Middle frontal gyrus (tissue), 1 donor: ENCODE measurements at regions not wholly inside any gene's neighbourhood (a gene's known extent, or its start where the extent isn't known, plus 50 kb on each side); places are given as distances from the start of the nearest gene placed in this dataset.

ENCODE experiments used
- DNase-seq: peaks from one replicate; pipeline ENCODE4 v3.0.0-alpha.2; 2015; ENCODE audit warnings: low spot score; ENCODE audit errors: extremely low spot score

DNA sequence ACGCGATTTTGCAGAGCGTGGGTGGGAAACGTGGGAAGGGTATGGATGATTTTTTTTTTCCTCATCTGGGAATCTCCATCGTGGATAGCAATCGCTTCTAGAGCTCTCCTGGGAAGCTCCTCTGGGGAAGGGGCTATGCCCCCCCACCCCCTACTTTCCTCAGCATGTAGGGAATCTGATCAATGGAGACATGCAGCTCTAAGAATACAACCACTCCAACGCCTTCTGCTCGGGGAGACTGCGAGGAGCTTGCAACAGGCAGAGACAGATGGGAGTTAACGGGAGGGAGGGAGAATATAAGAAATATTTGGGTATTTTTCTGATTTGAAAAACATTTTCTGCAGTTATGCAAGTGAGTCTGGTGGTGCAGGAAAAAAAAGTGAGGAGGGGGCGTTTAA is 104.6 kb upstream of the HSD17B12 start:
- no peak for DNase-seq

DNA sequence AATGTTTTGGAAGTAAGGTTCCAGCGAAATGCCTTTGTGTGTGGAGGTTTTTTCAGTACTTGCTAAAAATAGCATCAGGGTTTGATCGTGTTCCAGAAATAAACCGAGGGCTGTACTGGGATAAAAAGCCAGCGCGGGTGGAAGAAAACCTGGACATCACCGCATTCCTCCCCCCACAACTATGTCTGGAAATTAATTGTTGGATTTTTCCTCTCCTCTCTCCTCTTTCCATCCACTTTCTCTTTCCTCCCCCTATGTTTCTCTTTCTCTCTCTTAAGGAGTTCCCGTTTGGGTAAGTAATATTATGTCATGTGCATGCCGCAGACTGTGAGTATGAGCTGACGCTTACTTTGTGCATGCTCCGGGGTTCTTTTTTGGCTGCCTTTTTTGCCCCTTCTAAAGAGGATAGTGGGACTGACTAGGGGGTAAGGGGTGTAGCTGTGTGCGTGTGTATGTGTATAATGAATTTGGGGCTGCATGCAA is 104.2 kb upstream of the HSD17B12 start:
- no peak for DNase-seq

DNA sequence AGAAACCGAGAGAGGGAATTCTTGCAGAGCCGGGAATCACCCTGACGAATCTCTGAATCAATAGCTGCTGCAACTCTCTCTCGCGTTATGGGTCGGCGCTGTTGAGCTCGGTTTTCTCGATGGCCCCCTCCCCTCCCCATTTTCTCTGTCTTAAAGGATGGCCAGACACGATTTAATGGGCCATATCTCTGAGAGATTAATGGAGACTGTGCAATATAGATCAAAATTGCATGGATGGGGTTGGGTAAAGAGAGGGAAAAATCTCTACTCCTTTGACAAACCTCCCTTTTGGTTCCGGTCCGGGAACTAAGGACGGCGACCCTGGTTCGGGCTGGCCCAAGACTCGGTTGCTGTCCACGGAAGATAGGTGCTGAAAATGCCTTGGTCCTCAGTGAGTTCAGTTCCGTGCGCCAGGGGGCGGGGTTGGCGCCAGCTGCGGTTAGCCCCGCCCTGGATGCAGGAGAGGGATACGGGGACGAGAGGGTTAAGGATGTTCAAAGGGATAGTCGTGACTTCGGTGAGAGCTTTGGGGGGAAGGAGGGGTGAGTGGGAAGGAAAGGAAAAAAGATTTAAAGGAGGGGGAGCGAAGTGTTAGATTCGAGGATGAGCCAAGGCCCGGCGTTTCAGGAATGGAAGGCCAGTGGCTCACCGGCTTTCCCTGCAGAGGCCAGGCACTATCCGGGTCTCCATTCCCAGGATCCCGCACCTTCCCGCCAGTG is 103.6 kb upstream of the HSD17B12 start:
- no peak for DNase-seq

DNA sequence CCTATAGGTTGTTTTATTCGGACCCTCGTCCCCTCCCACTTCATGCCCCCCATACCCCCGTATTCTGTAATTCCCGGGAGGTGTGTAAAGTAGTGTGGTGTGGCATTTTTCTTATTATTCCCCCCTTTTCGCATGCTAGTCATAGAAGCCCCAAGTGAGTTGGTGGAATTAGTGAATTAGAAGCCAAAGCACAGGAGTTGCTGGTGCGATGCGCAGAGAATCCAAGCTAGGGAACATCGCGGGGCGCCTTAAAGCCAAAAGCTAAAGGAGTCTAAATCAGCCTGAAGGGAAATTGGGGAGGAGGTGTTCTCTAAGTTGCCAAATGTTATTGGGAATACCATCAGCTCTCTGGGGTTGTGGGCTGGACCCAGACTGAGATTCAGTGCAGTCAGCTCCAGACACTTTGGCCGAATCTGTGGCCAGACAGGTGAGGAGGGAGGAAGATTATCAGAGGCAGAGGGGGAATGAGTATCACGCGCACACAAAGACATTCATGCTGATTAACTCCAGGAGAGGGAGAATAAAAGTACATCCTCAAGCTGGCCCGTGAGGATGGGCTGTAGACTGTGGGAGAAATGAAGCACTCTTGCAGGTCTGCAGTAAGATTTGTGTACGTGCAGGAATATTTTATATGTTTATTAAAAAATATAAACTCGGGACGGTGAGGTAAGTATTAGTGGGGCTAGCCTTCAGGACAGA is 102.8 kb upstream of the HSD17B12 start:
- no peak for DNase-seq

DNA sequence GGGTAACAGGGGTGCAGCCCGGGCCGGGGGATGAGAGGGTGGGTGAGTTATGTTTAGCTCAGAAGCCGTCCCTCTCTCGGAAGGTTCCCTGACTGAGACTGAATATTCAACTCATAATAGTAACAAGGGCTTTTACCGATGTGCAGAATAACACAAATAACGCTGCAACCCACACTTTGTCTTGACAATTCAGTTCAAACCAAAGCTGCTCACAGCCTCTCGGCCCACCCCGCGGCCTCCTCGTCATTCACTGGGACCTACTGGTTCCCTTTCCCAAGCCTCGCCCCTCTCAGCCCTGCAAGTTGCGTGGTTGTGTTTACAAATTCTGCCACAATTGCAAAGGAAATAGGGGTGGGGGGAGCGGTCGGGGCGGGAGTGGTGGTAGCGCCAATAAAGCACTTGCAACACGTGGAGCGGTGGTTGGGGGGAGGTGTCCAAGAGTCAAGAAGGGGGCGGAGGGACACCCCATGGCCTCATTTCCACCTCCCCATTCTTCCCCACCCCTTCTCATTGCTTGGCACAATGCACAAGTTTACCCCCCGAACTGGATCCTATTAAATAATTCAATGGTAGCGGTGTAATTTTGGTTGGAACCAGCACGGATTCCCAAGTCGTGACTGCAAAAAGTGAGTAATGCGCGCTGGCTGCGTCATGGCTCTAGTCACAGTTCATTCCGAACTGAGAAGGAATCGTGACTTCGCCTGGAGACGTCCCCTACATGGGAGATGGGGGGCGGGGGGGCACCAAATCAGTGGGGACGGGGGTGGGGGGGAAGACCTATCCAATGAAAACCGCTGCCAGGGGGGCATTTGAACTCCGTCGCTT is 102.0 kb upstream of the HSD17B12 start:
- DNase-seq, result no peak

DNA sequence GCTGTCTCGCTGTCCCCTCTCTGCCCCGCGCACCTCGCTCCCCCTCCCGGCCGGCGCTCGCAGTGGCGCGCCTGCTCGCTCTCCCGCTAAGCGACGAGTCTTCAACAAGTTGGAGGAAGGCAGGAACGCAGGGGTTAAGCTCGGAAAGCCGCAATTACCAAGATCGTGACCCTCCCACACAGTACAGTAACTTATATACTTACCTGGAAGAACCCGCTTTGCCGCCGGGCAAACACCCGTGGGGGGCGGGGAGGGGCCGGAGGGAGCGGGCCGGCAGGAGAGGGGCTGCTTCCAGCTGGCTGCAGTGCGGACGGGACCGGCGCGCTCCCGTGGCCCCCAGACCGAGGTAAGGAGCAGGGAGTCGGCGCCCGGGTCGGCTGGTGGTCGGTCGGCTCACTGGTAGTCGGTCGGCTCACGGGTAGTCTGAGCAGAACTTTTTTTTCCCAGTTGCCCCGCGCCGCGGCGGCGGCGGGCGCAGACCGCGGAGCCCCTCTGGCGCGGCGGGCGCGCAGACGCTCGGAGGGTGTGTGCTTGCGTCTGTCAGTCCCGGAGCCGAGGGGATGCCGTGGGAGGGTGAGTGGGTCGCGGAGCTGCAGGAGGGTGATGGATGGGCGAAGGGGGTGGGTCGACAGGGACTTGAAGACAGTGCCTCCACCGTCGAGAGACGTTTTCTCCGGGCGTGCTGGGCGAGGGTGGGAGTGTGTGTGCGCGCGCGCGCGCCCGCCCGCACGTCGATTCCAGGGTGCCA is 101.2 kb upstream of the HSD17B12 start:
- DNase-seq, result no peak

DNA sequence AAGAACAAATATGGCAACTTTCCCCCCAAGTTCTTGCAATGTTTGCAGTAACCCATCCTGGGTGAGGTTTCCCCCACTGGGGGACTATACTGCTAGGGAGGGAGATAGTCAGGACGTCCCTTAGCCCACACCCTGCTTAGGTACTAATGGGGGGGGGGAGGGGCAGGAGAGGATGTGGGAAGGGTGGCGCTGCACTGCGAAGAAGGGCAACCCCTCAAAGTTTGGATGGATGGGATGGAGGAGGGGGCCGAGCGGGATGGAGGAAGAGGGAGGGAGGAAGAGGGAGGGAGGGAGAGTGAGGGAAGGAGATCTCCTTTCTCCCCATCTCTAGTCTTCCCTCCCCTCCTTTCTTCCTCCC is 100.6 kb upstream of the HSD17B12 start:
- no peak for DNase-seq

DNA sequence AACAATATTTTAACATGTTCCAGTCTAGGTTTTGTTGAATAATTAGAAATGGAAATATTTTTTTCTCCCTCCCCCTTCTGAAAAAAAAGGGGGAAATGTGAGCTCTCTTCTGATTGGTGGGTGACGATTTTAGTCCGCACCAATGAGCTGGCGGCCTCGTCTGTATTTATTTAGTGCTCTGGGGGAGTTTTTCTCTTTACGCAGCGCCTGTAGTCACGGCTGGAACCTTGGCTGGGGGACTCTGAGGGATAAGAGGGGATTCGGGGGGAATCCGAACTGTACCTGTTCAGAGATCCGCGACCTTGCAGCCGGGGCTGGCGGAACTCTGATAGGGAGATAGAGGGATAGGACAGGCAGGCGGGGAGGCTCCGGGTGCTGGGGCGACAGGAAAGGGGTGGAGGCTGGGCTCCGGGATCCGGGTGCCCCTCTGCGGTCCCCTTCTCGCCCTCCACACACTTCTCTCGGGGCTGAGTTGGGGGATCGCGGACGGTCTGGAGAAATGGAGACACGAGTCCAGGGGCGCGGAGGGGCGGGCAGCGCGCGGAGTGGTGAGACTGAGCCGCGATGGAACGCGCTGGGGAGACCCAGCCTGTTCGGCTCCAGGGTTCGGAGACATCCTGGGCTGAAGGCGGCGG is 99.7 kb upstream of the HSD17B12 start:
- DNase-seq, result no peak

DNA sequence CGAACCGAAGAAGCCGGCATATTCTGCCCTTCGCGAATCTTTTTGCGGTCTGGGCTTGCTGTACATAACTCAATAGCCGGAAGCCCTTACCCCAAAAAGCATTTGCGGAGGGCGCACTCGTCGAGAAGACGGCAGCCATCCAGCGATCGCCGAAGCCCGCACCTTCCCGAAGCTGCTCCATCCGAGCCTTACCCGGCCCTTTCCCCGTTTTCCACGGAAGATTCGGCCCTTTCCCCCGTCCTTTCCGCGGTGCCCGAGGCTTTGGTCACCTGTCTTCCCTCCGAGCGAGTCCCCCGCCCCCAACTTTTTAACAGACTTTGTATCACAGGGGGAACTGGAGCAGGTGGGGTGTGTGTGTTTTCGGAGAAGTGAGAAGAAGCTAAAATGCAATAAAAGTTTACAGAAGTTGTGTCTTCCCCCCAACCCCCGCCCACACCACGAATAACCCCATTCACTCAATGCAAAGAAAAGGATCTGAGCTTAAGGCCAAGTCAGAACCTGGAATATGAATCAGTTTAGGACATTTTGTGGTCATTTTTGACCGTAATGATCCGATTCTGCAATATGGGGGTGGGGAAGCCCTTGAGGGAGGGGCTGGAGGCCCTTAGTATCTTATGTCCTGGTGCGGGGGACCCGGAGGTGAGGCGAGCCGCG is 99.0 kb upstream of the HSD17B12 start:
- DNase-seq, result no peak

DNA sequence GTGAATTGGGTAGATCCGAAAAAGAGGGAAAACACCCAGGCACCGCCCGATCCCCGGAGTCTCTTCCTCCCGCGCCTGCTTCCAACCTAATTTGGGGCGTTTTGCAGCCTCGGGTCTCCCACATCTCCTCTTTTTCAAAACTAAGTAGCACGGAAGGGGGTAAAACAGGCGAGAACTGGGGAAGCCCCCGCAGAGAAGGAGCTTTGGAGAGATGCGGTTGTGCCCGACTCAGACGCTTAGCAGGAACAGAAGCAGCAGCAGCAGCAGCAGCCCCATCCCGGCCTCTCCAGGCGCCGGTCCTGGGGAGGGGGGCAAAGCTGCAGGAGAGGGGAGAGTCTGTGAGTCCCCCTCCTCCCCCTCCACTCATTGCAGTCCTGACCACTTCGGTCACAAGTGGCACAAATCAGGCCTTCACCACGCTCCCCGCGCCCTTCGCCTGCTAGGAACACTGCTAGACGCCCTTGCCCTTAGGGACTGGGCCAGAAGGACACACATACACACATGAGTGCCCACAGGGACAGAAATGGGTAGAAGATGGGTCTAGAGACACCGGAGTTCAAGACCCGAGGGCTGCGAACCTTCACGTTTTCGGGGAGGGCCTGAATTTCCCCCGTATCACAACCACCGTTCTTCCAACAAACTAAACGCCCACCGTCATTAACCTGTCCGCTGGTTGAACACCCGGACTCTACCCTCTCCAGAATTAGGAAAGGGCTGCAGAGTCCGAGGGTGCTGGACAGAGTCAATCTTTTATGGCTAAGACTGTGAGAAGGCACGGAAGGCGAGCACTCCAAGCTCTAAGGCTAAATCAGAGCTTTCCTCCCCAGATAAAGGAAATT is 98.3 kb upstream of the HSD17B12 start:
- DNase-seq, result no peak

DNA sequence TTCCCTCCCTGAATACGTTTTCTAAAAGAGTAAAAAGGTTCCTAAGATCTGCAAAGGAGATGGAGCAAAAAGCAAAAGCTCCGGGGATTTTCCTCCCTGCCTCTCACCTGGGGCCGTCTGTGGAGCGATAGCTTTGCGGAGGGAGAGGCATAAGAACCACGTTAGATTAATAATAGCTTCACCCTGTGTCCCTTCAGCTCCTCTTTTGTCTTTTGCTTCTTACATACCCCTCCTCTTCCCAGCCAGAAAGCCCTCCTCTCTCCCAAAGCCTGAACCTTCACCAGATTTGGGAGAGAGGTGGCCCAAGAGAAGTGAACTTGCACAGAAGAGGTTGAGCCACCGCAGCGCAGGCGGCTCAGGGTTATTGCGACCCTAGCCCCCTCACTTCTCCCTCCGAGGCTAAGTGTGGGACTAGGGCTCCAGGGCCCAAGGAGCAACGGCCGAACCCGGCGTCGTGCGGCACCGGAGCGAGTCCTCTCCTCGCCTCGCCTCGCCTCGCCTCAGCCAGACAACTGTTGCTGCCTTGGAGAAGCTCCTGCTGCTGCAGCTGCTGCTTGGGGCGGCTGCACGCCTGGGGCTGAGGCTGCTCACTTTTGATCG is 97.6 kb upstream of the HSD17B12 start:
- no peak for DNase-seq

DNA sequence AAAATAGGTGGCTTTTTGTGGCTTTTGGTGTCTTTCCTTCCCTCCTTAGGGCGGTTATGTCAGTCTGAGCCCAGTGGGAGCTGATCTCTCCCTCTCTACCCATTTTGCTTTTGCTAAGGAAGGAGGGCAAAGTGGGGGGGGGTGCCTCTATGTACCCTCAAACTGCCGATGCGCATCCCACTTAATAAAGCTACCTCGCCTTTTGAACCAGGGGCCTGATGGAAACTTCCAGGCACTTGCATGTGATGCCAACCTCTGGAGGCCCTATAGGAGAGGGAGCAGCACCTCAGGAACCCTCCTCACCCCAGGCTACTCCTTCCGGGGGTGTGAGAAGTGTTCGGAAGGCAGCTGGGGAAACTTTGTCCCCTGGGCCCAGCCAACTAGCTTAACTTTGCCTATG is 97.0 kb upstream of the HSD17B12 start:
- no peak for DNase-seq

DNA sequence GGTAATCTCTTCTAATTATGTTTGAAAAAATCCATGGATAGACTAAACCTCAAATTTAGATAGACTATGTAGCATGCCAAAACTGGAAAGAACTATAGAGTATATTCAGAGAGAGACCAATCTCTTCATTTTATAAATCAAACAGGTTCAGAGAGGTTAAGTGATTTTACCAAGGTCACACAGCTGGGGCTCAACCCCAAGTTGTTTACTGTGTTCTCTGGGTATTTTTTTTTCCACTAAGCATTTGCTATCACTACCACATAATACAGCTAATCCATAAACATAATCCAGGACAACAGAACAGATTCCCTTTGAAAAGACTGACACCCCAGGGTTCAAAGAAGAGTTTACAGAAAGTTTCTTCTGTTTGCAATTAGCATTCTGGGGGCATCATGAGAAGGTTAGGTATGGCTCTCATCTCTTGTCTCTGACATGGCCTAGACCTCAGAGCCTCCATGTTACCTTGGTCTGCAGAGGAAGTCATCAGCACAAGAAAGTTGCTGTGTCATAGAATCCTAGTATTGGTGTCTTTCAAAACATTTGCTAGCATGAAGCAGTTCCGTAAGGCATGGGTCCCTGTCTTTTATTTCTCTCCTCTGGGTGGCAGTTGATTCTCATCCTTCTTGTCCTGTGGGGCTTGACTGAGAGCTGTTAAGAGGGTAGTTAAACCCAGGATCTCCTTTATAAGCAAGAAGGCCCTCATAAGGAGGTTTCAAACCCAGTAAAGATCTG is 94.5 kb upstream of the HSD17B12 start:
- no peak for DNase-seq

DNA sequence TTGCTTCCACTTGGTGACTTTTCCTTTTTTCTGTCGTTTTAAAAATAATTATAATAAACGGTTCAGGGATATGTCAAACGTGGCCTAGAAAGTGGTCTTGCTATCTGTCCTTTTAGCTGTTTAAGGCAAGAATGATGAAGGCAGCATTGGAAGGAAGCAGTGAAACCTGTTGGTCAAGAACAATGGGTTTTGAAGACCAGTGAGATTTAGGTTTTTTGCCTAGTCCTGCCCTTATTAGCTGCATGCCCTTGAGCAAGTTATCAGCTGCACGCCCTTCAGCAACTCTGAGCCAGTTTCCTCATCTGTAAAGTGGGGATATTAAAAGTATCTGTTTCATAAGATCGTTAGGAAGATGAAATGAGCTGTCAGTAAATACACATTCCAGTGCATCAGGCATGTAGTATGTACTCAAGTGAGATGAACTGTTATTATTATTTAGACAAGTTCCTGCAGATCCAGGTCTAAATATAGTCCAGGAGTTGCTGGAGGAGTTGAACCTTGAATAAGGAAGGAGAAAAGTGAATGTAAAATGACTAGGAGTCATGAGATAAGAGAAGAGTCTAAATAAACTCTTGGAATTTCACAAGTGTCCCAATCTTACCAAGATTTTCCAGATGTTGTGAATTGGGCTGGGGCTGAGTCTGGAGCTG is 90.8 kb upstream of the HSD17B12 start:
- no peak for DNase-seq

DNA sequence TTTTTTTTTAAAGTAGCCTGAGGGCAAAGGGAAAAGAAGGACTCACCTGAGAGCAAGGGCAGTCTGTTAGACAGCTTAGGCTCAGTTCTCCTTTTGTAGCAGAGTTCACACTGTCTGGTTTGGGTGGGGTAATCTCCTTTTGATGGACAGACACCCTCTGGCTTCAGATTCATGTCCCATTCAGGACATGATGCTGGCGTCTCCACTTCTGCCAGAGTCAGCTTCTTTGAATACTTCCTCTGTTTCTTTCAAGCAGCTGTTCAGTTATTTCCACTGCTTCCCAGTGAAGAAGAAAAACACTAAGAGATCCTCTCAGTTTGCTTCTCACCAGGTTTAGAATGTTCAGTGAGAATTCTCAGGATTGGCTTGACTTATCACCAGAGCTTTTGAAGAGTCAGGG is 79.0 kb upstream of the HSD17B12 start:
- no peak for DNase-seq

DNA sequence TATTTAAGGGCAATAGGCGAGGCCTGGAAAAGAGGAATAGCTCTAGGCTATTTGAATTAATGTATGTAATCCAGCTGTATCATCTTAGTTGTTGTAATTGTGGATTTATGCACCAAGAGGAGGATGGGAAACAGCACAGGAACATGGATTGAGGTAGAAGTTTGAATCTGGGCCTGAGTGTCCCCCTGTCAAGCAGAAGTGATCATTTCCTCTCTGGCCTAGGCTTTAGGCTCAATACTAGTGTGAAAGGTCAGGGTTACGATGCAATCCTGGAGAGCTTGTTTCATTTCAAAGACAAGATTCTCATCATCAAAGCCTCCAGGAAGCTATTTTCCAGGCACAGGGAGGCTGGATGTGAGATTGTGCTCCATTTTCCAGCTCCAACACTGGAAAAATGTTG is 77.9 kb upstream of the HSD17B12 start:
- no peak for DNase-seq

DNA sequence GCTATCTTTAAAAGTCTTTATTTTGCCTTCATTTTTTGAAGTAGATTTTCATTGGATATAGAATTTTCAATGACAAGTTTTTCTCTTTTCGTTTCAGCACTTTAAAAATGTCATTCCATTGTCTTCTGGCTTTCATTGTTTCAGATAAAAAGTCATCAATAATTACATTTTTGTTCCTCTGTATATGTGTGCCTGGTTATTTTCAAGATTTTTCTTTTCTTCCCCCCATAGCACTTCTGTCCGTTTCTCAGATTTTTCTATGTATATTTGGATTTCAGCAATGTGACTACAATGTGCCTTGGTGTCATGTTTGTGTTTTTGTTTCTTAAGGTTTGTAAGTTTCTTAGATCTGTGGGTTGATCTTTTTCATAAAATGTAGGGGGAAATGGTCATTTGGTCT is 66.3 kb upstream of the HSD17B12 start:
- DNase-seq, result no peak

DNA sequence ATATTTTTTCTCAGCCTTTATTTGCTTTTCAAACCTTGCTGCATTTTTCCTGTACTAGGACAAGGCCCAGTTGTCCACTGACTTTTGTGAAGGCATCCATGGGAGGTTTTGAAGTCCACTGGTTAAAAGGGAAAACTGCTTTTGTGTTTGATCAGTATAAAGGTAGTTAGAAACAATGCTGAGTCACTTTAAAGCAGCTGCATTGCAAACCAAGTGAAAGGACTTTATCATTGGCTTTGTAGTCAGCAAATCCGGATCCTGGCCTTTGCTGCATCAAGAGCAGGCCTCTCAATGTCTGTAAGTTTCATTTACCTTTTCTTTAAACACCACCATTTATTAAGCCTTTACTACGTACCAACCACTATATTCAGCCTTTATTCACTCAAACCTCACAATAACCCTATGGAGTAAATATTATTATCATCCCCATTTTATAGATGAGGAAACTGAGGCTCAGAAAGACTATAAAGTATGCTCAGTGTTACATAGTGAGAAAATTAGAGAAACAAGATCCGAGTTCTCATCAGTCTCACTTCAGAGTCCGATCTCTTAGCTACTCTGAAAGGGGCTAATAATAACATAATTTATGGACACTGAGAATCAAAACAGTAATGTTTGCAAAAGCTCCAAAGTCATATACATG is 60.6 kb upstream of the HSD17B12 start:
- DNase-seq, result no peak
